Gastrocnemius medialis (tissue), 4 donors: ENCODE measurements at regions not wholly inside any gene's neighbourhood (a gene's known extent, or its start where the extent isn't known, plus 50 kb on each side); places are given as distances from the start of the nearest gene placed in this dataset.

ENCODE experiments used
- ATAC-seq, 2 donors: fragments of 150-250 bp; one replicate each; pipeline ENCODE4 v1.9.1; 2016
- DNase-seq, 2 donors: peaks; one replicate each; pipeline ENCODE4 v3.0.0-alpha.2; 2019
- H3K27ac ChIP-seq, 4 donors: fragments of 200-600 bp; sonication (generic); 1 replicate in 1 of 4; 2 replicates in 3 of 4; pipeline ENCODE4 v1.5.1; 2016 to 2018; ENCODE audit warnings: mild to moderate bottlenecking in 2 of 4, moderate library complexity in 1 of 4
- H3K27me3 ChIP-seq, 3 donors: fragments of 200-600 bp; sonication (generic) in 2 of 3; 1 replicate in 1 of 3; 2 replicates in 2 of 3; pipeline versions ENCODE4 v1.5.1 to v1.6.0; 2016 to 2019; ENCODE audit warnings: mild to moderate bottlenecking in 1 of 3, moderate library complexity in 1 of 3
- H3K36me3 ChIP-seq, 2 donors: fragments of 200-600 bp; sonication (generic) in 1 of 2; one replicate each; pipeline ENCODE4 v1.5.1; 2017 to 2018
- H3K4me1 ChIP-seq, 2 donors: fragments of 200-600 bp; sonication (generic) in 1 of 2; one replicate each; pipeline ENCODE4 v1.5.1; 2016 to 2017; ENCODE audit warnings: mild to moderate bottlenecking in 2 of 2
- H3K4me3 ChIP-seq, 4 donors: fragments of 200-600 bp; sonication (generic) in 3 of 4; 1 replicate in 1 of 4; 2 replicates in 3 of 4; pipeline ENCODE4 v1.5.1; 2016 to 2019; ENCODE audit warnings: mild to moderate bottlenecking in 2 of 4
- H3K9me3 ChIP-seq, 3 donors: fragments of 200-600 bp; sonication (generic) in 2 of 3; 1 replicate in 1 of 3; 2 replicates in 2 of 3; pipeline ENCODE4 v1.5.1; 2016 to 2019
- POLR2A ChIP-seq, 2 donors: fragments of 450-650 bp; IDR thresholded peaks; one replicate each; pipeline ENCODE4 v1.6.1; 2017; ENCODE audit warnings: antibody characterized with exemption in 2 of 2, mild to moderate bottlenecking in 2 of 2, moderate library complexity in 2 of 2
- in situ Hi-C, 4 donors: fragments of 200-750 bp; cut with MboI; loops; one replicate each; pipeline versions ENCODE4 v1.15.0 to v1.8.0; 2017; ENCODE audit warnings: low sequenced_read_pairs in 4 of 4
- intact Hi-C: fragments of 100-400 bp; cut with DNase I; formaldehyde crosslinking; loops from one replicate; pipeline ENCODE4 v1.15.1; 2023; ENCODE audit warnings: low total_unique reads
- TF ChIP-seq, protein P1 (sequence below), 5 experiments: fragments of 450-650 bp in 3 of 5; fragments of 200-600 bp in 2 of 5; sonication (generic) in 2 of 5; IDR thresholded peaks in 4 of 5; conservative IDR thresholded peaks in 1 of 5; 1 replicate in 4 of 5; 2 replicates in 1 of 5; pipeline ENCODE4 v1.5.1; 2016 to 2019; ENCODE audit warnings: antibody characterized with exemption in 5 of 5, mild to moderate bottlenecking in 3 of 5, moderate library complexity in 3 of 5

- no peaks in the 10 kb centered on the region for H3K4me1 ChIP-seq
- no peaks in the 10 kb centered on the region for H3K9me3 ChIP-seq
- ATAC-seq = no peak
- TF ChIP-seq, protein P1, sequence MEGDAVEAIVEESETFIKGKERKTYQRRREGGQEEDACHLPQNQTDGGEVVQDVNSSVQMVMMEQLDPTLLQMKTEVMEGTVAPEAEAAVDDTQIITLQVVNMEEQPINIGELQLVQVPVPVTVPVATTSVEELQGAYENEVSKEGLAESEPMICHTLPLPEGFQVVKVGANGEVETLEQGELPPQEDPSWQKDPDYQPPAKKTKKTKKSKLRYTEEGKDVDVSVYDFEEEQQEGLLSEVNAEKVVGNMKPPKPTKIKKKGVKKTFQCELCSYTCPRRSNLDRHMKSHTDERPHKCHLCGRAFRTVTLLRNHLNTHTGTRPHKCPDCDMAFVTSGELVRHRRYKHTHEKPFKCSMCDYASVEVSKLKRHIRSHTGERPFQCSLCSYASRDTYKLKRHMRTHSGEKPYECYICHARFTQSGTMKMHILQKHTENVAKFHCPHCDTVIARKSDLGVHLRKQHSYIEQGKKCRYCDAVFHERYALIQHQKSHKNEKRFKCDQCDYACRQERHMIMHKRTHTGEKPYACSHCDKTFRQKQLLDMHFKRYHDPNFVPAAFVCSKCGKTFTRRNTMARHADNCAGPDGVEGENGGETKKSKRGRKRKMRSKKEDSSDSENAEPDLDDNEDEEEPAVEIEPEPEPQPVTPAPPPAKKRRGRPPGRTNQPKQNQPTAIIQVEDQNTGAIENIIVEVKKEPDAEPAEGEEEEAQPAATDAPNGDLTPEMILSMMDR (IDR thresholded peaks at IDR 0.05 in 4 of 5, conservative IDR thresholded peaks at IDR 0.05 in 1 of 5) = no peak
- no peak for TF ChIP-seq POLR2A (IDR thresholded peaks at IDR 0.05)
- no peak for DNase-seq
- no peaks in the 10 kb centered on the region for H3K36me3 ChIP-seq
- H3K27me3 ChIP-seq = no peaks in the 10 kb centered on the region
- in situ Hi-C loops = no loop called here
- H3K4me3 ChIP-seq = no peak overlapping the region
- intact Hi-C loops = no loop called here
- no peak overlapping the region for H3K27ac ChIP-seq
These were observed 338.0 kb downstream of the TMX3 start for GRCh38 chr18:68376926-68377325.

- in situ Hi-C loops (no loop called here), intact Hi-C loops (no loop called here)
- ATAC-seq (no peak), DNase-seq (no peak)
- TF ChIP-seq, protein P1 (IDR thresholded peaks at IDR 0.05 in 4 of 5, conservative IDR thresholded peaks at IDR 0.05 in 1 of 5) = no peak
- Histone ChIP-seq H3K4me1 (no peaks in the 10 kb centered on the region), H3K27ac (no peak overlapping the region), H3K27me3 (no peaks in the 10 kb centered on the region), H3K4me3 (no peak overlapping the region), H3K9me3 (no peaks in the 10 kb centered on the region), H3K36me3 (no peaks in the 10 kb centered on the region)
These were observed 352.0 kb downstream of the TMX3 start for GRCh38 chr18:68362907-68363306.

DNA sequence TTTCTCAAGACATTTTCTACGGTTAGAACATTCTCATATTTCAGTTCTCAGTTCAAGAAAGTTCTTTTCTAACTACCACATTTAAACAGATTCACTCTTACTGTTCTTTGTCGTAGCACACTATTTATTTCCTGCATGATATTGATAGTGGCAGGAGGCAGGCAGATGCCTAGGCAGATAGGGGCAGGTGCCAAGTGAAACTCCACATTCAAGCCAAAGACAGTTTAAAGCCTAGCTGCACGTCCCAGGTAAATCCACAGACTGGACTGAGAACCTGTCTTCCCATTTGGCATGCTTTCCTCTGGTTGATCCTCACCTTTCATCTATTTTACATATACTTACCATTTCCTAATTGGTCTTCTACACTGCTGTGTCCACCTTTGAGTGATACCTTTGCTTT, 359.3 kb downstream of the TMX3 start:
- H3K4me3 ChIP-seq = no peak overlapping the region
- DNase-seq = no peak
- TF ChIP-seq, protein P1 (IDR thresholded peaks at IDR 0.05 in 4 of 5, conservative IDR thresholded peaks at IDR 0.05 in 1 of 5) = no peak
- no peak for TF ChIP-seq POLR2A (IDR thresholded peaks at IDR 0.05)
- H3K4me1 ChIP-seq = no peaks in the 10 kb centered on the region
- in situ Hi-C loops (no loop called here), intact Hi-C loops (no loop called here)
- no peaks in the 10 kb centered on the region for H3K36me3 ChIP-seq
- no peaks in the 10 kb centered on the region for H3K9me3 ChIP-seq
- no peak overlapping the region for H3K27ac ChIP-seq
- ATAC-seq = no peak
- no peaks in the 10 kb centered on the region for H3K27me3 ChIP-seq

DNA sequence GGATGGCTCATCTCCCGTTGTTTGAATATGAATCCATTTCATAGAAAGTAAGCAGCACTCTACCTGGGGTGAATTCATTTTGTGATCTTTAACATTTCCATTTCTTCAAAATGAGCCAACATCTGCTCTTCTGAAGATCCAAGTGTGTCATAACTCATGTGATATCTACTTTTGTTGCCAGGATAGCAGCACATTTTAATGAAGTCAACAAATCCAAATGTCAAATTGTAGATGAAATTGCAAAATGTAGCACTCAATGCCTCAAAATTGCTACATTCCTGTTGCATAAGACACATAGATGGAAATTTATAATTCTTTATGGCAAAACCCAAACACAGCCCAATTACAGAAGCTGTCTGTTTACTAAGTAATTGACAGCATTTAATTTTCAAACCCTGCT, 360.7 kb downstream of the TMX3 start:
- Histone ChIP-seq H3K4me3 (no peak overlapping the region), H3K9me3 (no peaks in the 10 kb centered on the region), H3K27me3 (no peaks in the 10 kb centered on the region), H3K4me1 (no peaks in the 10 kb centered on the region), H3K27ac (no peak overlapping the region), H3K36me3 (no peaks in the 10 kb centered on the region)
- ATAC-seq (no peak), DNase-seq (no peak)
- in situ Hi-C loops = no loop called here
- no peak for TF ChIP-seq POLR2A (IDR thresholded peaks at IDR 0.05)
- TF ChIP-seq, protein P1 (IDR thresholded peaks at IDR 0.05 in 4 of 5, conservative IDR thresholded peaks at IDR 0.05 in 1 of 5) = no peak
- intact Hi-C loops = no loop called here

DNA sequence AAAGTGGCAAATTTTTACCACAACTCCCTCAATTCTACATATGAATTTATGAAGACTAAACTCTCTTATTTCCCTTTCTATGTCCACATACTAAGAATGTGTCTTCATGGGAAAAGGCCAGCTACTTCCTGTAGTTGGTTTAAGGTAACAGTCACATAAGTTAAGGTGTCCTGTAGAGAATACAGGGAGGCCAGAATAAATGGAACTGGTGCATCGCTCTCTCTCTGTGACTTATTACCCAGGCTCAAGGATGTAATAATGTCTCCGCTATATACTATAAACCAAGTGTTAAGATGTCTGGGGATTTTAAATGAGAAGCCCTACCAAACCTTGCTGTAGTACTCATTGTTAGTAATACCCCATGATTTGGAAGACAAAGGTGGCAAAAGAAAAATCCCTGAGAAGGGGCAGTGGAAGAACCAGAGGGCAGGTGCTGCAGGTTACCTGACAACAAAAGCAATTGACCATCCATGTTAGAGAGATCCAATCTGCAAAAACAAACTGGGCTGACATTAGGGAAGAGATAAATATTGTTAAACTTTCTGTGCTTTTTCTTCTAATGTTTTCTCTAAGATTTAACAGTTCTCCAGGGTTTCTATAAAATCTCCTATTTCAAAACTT, 372.8 kb downstream of the TMX3 start:
- intact Hi-C loops (no loop called here), in situ Hi-C loops (no loop called here)
- H3K9me3 ChIP-seq = no peaks in the 10 kb centered on the region
- H3K27me3 ChIP-seq = no peaks in the 10 kb centered on the region
- no peak for TF ChIP-seq POLR2A (IDR thresholded peaks at IDR 0.05)
- TF ChIP-seq, protein P1 (IDR thresholded peaks at IDR 0.05 in 4 of 5, conservative IDR thresholded peaks at IDR 0.05 in 1 of 5) = no peak
- ATAC-seq = no peak
- H3K4me3 ChIP-seq = no peak overlapping the region
- no peaks in the 10 kb centered on the region for H3K36me3 ChIP-seq
- DNase-seq = no peak
- no peaks in the 10 kb centered on the region for H3K4me1 ChIP-seq
- H3K27ac ChIP-seq = no peak overlapping the region
